ENCODE measurements at regions not wholly inside any gene's neighbourhood (a gene's known extent, or its start where the extent isn't known, plus 50 kb on each side); places are given as distances from the start of the nearest gene placed in this dataset.
A peak's percentile ranks its signal among the peaks of the same experiment; 100 is the strongest.

DNA sequence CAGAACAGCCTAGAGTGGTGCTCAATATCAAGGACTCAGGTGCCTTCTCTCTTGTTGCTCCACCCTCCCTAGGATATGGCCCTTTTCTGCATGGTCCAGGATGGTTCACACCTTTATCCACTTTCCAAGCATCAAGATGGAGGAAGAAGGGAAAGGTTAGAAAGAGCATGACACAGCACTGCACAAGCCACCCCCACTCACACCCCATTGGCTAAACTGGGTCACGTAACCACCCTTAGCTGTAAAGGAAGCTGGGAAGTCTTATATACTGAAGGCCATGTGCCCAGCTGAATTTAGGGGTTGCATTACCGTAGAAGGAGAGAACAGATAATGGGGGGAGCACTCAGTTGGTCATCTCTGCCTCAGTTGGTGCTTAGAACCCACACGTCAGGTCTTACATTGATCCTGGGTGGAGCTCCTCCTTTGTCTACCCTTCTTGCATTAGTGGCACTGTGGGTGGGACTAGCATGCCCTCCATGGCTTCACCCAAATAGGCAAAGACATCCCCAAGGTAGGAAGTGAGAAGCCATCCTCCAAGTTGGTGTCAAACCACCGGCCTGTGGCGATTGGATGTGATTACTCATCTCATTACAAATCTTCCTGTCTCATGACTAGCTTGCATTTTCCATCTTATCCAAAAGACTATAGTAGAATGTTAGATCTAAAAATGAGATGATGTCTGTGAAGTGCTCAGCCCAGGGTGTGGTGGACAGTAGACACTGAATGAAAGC, 248.5 kb downstream of the HAUS1 start:
- no peak for DNase-seq

DNA sequence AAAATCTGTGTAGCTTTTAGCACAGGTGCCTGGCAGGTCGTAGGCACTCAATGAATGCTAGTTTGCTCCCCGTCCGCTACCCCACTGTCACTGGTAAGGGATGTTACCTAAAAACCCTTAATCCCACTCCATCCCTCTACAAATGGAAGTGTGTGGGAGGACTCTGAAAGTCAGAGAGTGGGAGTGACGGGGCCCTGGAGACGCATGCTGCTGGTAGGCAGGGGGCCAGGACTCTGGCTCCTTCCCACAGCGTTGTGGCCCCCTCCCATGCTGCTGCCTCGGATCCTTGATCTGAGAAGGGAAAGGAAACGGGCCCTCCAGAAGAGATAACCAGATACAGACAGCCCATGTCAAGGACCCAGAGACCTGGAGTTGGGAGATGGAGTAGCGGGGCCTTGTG, 249.3 kb downstream of the HAUS1 start:
- no peak for DNase-seq

DNA sequence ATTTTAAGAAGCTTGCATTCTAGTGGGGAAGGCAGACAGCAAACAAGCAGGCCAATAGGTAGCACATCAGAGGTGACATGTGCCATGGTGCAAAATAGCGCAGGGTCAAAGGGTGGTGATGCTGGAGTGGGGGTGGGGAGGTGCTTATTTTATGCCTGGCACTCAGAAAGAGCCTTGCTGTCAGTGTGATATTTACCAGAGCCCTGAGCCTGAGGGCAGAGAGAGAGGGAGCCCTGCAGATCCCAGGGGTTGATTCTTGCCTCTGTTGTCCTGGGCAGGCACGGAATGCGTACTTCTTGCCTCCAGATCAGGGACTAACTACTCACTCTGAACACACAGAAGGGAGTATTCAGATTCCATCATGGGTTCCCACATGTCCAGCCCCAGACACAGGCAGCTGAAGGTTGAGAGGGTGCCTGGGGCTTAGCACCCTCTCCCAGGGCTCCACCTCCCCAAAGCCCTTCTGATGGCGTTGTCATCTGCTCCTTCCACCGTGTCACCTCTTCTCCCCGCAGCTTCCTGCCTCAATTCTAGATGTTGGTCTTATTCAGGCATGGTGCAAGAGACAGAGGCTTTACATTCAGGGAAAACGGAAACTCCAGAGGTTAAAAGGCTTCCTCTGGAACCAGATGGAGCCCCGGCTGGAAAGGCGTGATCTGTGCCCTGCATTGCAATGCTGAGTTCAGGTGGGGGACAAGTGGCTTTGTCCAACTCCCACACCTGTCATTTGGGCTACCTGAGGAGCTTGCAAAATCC, 252.3 kb downstream of the HAUS1 start:
- DNase-seq: no peak

DNA sequence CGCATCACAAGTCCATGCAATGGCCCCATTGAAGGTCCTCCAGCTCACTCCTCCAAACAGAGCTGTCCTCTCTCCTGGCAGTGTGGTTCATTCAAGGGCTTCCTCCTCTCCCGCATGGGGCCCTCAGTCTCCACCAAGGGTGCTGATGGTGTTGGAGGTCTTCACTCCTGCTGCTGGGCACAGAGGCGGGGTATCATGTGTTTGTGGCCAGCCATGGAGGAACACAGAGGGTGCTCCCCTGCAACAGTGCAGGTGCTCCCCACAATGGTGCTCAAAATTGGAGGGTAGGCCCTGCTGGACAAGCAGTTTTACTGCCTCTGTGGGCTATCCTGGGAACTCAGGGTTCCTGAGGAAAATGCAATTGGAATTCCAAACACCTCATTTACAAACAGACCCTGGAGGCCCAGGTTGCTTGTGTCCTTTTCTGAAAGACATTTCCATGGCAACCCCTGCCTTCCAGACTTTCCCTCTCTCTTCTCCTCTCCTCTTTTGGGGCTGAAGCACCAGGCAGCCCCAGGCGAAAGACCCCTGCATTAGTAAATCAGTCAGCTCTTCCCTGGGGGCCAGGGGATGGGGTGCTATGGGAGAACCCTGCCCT, 256.0 kb downstream of the HAUS1 start:
- DNase-seq: no peak

DNA sequence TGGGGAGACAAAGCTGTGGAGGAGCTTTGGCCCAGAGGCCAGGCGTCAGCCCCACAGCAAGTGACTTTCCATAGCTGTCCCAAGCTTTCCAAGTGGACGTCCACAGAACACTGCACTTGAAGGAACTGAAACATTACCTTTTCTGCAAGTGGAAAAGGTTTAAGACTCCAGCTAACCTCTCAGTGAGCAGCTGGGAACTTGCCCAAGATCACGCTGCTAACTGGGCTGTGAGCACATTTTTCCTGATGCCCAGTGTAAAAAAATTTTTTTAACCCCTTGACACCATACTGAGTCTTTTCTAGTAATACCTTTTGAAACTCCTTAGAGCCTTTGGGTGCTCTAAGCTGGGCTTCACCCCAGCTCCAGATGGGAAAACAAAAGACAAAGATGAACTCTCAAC, 256.7 kb downstream of the HAUS1 start:
- peak; percentile 43 for DNase-seq

DNA sequence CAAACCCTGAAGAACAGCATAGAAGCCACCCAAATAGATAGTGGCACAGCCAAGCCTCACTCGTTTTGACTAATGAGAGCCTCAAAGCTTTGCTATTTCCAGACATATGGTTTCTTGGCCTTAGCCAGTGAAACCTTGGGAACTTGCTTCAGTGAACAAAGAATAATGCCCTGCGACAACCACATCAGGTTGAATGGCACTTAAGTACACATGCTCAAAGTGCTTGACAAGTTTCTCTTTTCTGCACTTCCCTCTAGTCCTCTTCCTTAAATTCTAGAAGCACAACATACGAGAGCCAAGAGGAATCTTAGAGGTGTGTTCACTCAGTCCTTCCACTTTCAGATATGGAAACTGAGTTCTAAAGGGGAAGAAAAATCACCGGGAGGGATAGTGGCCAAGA, 258.3 kb downstream of the HAUS1 start:
- no peak for DNase-seq

DNA sequence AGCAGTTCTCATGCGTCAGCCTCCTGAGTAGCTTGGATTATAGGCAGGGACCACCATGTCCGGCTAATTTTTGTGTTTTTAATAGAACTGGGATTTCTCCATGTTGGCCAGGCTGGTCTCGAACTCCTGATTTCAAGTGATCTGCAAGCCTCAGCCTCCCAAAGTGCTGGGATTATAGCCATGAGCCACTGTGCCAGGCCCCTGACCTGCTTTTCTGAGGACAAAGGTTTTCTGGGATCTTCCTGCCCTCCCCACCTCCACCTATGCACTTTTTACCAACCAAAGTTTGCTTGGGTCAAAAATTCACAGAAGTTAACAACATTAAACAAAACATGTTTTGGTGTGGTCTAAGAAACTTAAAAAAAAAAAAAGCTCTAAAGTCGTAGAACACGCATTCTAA, 259.9 kb downstream of the HAUS1 start:
- DNase-seq: no peak

DNA sequence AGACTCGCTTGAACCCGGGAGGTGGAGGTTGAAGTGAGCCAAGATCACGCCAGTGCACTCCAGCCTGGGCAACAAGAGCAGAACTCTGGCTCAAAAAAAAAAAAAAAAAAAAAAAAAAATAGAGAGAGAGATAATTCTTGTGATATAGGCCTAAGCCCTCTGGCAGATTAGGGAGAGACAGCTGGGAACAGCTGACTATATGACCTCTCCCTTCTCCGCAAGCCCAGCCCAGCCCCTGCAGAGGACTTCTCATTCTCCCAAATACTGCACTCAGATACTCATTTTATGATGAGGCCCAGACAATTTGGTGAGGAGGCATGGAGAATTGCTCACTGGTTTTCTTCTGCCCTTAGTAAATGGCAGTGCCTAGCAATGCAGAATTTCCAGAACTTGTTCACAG, 262.0 kb downstream of the HAUS1 start:
- DNase-seq: peak; percentile 53

DNA sequence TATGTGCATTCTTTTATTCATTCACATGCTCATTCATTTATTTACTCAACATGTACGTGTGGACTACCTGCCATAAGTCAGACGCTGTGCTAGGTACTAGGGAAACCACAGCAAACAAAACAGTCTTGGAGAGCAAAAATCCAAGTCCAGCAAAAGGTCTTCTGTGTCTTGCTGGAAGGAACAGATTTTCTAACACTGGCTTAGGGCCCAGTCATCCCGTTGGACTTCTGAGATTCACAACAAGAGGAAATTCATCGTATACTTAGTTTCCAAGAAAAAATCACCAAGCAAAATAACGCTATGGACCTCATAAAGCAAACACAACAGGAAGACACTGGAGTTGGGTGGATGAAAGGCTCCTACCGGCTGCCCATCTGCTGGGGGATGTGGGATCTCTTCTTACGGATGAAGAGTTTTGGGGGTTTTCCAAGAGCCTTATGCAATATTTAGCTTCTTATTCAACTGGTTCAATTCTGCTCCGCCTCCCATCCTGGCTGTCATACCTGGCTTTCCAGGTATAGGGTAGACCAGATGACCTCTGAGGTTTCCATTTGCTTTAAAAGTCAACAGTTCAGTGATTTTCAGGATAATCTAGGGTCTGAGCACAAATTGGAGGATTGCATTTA, 262.7 kb downstream of the HAUS1 start:
- DNase-seq: peak; percentile 73

DNA sequence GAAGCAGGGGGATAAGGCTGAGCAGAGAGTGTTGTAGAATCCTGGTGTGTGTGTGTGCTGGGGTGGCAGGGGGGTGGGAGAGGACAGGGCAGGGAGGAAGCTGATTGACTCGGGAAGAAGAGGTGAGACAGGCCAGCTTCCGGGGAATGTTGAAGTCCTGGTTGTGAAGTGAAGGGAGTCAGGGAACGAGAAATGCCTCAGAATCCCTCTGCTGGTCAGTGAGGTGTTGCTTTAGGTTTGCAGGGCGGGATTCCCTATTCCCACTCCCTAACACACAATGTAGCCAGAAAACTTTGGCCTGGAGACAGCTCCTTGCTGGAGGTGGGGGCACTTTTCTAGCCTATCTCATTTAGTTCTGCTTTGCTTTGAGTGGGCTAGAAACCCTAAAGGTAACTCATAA, 265.1 kb downstream of the HAUS1 start:
- no peak for DNase-seq

DNA sequence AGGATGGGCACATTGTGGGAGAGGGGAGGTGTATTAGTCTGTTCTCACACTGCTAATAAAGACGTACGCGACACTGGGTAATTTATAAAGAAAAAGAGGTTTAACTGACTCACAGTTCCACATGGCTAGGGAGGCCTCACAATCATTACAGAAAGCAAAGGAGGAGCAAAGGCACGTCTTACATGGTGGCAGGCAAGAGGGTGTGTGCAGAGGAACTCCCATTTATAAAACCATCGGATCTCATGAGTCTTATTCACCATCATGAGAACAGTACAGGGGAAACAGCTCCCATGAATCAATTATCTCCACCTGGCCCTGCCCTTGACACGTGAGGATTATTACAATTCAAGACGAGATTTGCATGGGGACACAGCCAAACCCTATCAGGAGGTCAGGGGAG, 266.7 kb downstream of the HAUS1 start:
- DNase-seq: no peak

DNA sequence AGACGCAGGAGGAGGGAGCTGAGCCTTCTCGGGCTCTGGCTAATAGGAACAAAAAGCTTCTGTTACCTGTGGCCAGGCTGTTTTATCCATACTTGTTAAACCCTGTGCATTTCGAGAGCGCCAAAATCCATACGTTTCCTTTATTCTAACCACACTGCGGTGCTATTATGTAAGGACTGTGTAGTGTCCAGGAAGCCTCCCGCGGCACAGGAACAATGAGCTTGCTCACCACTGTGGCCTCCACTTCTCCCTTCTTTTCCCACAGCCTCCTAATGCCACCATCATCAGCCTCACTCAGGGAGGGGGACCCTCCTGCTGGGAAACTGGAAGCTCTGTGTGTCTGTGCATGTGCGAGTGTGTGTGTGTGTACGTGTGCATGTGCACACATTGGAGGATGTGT, 268.5 kb downstream of the HAUS1 start:
- DNase-seq: no peak

DNA sequence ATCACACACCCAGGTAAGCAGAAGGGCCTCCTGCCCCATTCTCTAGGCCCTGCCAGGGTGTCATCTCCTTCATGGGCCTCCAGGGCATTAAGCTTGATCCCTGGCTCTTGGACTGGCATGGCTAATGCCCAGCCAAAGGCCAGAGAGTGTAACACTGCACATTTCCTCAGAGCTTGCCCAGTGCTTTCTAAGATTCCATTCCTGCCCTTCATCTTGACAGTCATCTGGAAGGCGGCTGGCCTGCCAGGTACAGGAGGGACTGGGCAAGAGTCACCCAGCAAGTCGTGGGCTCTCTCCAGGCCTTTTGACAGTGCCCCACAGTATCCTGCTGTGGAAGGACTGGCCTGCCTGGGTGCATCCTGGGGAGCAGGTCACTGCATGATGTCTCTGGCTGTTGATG, 268.9 kb downstream of the HAUS1 start:
- DNase-seq: no peak

DNA sequence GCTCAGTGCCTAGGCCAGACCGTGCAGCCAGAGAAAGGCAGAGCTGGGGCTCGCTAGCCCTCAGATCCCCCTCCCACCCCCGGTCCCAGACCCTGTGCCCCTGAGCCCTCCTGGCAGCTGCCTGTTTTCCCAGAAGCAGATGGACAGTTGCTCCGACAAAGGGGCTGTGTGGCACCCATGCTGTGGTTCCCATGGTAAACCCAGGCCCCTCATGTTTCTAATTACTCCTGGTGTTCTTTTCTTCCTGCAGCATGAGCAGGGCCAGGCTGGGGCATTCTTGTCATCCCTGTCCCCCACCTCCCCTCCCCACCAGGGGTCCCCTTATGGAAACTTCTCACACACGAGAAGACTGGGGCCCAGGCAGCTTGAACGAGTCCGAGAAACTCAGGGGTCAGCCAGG, 269.6 kb downstream of the HAUS1 start:
- no peak for DNase-seq

DNA sequence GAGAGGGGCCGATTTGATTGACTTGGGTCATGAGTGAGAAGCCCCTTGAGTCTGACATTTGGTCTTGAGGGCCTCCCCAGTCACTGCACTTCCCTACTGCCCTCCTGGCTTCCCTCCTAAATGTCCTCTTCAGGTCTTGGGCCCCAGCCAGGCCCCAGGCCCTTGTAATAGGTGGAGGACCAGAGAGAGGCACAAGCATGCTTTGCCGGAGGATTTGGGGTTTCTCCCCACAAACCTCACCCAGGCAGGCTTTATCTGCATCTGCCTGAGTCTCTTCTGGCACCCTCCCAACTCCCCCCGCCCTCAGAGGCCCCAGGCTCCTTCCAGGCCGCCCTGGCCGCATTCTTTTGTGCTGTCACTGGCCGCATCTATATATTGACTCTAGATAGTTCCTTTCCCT, 270.7 kb downstream of the HAUS1 start:
- DNase-seq: no peak

DNA sequence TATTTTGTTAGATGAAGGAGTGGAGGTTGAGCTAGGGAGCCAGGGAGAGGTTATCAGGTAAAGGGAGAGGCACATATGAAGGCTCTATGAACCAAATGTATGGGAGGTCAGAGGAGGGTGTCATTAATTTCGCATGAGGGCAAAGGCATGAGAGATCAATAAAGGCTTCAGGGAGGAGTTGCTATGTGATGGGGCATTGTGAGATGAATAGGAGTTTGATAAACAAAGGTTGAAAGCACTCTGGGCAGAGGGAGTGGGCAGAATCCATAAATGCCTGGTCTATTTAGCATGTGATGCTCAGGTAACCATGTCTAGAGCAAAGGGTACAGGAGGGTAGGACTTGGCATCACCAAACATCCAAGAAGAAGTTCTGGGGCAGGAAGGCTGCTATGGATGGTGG, 273.4 kb downstream of the HAUS1 start:
- DNase-seq: no peak

DNA sequence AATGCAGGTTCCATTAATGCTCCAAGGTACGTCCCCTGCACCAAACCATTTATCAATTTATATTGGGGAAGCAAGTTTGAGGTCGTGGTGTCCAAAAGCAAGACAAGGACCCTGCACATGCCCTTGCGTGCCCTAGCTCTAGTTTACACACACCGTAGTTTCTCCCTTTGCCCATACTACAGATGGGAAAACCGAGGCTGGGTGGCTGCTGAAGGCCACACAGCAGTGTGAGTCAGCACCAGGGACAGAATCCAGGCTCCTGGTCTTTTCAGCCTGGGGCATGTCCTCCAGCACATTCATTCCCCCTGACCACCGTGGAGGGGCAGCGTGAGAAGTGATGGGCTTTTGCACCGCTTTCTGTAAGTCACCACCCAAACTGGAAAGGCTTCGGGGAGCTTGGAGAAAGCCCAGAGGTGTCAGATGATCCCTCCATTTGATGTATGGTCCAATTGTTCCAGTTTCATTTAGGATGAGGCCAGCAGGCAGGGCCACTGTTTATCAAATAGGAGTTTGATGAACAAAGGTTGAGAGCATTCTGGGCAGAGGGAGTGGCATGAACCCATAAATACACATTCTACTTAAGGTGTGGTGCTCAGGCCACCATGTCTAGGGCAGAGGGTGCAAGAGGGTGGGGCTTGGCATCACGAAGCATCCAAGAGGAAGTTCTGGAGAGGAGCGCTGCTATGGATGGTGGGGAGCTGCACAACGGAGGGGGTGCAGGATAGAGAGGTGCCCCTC, 274.1 kb downstream of the HAUS1 start:
- DNase-seq: no peak

DNA sequence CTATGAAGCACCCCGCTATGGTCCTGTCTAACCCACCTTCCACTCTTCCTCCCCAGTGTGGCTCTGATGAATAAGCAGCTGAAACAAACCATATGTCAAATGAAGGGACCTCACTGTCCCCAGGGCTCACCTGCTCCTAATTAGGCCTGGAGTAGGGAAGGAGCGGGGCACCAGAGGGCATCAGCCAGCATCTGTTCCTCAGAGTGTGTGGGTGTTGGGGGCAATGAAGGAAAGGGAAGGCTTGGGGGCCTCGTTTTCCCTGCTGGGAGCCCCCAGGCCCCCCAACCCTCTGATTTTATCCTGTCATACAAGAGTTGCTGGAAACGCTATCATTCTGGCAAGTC, 274.7 kb downstream of the HAUS1 start:
- DNase-seq: no peak

DNA sequence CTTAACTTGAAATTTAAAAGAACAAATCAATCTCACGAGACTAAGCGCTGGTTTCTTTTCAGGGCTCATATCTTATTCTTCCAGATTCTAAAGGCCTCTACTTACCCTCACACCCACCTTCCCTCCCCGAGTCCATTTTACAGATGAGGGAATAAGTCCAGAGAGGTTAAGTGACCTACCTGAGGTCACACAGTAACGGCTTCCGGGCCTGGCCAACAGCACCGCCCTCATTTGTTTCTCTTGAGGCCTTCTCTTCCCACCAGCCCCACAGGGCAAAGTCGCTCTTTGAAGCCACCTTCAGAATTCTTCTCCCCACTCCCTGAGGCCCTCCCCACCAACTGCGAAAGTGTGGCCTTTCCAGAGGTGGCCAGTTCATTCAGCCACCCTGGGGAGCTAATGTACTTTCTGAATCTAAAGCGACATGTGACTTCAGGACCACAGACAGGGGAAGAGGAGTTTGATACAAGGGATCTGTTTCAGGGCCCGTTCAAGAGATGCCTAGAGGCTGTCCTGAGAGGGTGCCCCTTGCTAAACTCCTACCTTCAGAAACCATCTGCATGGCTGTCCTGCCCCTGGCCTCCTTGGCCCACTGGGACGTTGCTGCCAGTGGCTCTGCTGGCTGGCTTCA, 275.3 kb downstream of the HAUS1 start:
- DNase-seq: no peak

DNA sequence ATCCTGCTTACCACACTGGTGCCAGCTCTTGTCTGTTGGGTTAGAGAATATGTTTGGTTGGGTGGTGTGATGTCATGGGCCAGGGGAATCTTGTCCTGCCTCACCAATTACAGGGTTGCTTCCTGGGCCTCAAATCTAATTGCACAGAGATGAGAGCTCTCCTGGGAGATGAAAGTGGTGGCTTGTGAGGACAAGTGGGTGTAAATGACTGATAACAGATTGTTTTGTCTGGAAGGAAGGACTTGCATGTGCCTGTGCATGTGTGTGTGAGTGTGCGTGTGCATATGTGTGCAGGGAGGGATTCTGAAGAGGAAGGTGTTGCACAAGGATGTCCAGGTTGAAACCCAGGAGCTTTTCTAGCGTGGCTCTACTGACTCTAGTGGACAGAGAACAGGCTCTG, 271.9 kb downstream of the LOXHD1 start:
- DNase-seq: no peak

DNA sequence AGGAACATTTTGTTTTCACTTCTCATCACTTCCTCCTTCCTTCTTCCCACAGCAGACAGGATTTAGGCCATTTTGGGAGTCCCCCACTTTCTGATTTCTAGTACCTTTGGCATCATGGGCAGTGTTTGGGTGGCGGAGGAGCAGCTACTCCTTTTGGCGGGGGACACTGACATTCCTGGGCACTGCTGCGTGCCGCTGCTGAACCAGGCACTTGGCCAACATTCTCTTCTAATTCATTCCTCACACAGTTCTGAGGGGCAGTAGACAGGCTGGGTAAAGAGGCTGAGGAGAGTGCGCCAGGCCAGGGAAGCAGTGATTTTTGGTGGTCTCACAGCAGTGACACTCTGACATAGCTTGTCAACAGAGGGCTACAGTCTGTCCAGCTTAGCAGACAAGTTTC, 270.2 kb downstream of the LOXHD1 start:
- peak; percentile 71 for DNase-seq

DNA sequence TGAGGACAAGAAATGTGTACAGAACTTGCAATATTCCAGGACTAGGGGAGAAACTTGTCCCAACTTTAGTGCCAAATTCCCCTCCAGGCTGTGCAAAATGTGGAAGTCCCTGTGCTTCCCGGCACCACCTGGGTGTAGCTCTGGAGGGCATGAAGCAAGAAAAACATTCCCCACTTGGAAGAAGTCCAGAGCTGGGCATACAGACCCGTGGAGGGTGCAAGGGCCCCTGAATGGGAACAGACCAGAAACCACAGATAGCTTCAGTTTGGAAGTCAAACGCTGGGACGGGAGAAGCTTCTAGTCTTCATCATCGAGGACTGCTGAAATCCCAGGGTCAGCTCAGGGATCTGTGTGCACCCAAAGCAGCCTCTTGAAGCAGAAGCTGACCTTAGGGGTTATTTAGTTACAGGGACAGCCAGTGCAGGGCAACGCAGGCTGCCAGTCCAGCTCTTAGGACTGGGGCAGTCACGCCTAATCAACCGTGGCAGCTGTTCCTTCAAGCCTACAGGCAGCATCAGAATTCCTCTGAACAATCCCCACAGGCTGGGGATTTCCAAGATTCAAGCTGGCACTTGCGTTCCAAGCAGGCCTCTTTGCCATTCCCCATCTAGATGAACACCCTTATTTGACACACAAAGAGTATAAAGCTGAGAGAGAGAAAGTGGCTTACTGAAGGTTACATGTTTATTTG, 269.4 kb downstream of the LOXHD1 start:
- DNase-seq: peak; percentile 66

All from right hindlimb (tissue), 1 donor.